Suprapubic skin (tissue), 4 donors: ENCODE measurements at regions not wholly inside any gene's neighbourhood (a gene's known extent, or its start where the extent isn't known, plus 50 kb on each side); places are given as distances from the start of the nearest gene placed in this dataset.

Source experiments
- CTCF ChIP-seq, 2 donors: fragments of 200-600 bp in 1 of 2; fragments of 450-650 bp in 1 of 2; sonication (generic) in 1 of 2; IDR thresholded peaks; one replicate each; pipeline ENCODE4 v1.5.1; 2016 to 2019; ENCODE audit warnings: antibody characterized with exemption in 2 of 2, mild to moderate bottlenecking in 1 of 2, moderate library complexity in 1 of 2
- POLR2A ChIP-seq, 2 donors: fragments of 450-650 bp; IDR thresholded peaks; one replicate each; pipeline ENCODE4 v1.6.1; 2017; ENCODE audit warnings: antibody characterized with exemption in 2 of 2, mild to moderate bottlenecking in 2 of 2, moderate library complexity in 2 of 2
- POLR2AphosphoS5 ChIP-seq, 3 donors: sonication (generic); formaldehyde crosslinking; IDR thresholded peaks; one replicate each; pipeline ENCODE4 v1.6.1; 2017; ENCODE audit warnings: antibody characterized with exemption in 3 of 3

- TF ChIP-seq CTCF (IDR thresholded peaks at IDR 0.05) = no peak
- no peak for TF ChIP-seq POLR2AphosphoS5 (IDR thresholded peaks at IDR 0.05)
- no peak for TF ChIP-seq POLR2A (IDR thresholded peaks at IDR 0.05)
Measured at GRCh38 chr2:64201151-64201550, 56.9 kb upstream of the PELI1 start.
